22Rv1 (cell line): ENCODE measurements at regions not wholly inside any gene's neighbourhood (a gene's known extent, or its start where the extent isn't known, plus 50 kb on each side); places are given as distances from the start of the nearest gene placed in this dataset.
"Not testable (repeated sequence)": the region's sequence is repeated elsewhere in the genome, so short reads cannot be mapped to it uniquely, and the experiment has no call there.

Experiments
- CTCF ChIP-seq: fragments of 450-650 bp; IDR thresholded peaks from 2 replicates; pipeline ENCODE4 v1.5.1; 2017; ENCODE audit warnings: mild to moderate bottlenecking
- ZFX ChIP-seq: fragments of 450-650 bp; IDR thresholded peaks from 2 replicates; pipeline ENCODE4 v1.6.1; 2017; ENCODE audit warnings: antibody characterized with exemption, borderline replicate concordance

GRCh38 chr13:78041366-78041765 lies 122.7 kb upstream of the EDNRB start:
- not testable (repeated sequence) for TF ChIP-seq CTCF, ZFX
